DMS 273 treated with DMSO at 0.1 percent for 48 hours (cell line): ENCODE measurements at regions not wholly inside any gene's neighbourhood (a gene's known extent, or its start where the extent isn't known, plus 50 kb on each side); places are given as distances from the start of the nearest gene placed in this dataset.

Experiments
- DNase-seq: peaks from one replicate; lab custom pipeline; 2025; lab: John Stamatoyannopoulos, UW

GRCh38 chr5:84602371-84602771 lies 217.7 kb upstream of the EDIL3 start:
- DNase-seq = no peak

DNA sequence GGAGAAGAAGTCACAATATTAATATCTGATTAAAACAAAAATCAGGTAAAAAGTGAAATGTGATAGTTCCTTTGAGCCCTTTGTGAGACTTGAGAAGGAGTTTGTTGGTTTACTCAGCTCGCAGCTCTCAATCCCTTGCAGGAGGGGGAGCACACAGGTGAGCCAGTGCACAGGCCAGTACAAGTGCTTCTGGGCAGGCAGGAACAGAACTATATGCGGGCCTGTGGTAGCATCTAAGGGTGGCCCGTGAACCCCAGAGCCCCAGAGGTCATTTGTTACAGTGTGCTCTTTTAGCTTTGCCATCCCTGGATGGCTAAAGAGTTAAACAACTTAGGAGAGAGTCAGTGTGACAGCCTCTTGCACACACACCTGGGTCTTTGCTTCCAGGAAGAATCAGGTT lies 215.3 kb upstream of the EDIL3 start:
- DNase-seq = no peak

DNA sequence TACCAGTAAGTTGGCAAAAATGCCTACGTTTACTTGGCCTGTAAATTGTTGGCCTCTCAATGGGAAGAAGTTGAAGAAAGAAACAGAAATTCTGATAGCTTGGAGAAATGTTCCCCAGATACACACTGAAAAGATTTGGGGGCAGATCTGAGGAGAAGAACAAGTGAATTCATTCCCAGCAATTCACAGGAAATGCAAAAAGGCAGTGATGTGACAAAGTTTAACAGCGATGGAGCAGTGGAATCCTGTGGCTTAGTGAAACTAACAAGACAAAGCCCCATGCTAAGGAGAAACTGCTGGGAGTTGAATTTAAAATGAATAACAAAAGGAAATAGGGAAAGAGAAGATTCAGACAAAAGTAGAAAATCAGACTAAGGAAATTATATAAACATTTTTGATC lies 213.2 kb upstream of the EDIL3 start:
- DNase-seq = no peak

GRCh38 chr5:84590629-84591028 lies 205.9 kb upstream of the EDIL3 start:
- DNase-seq = no peak

DNA sequence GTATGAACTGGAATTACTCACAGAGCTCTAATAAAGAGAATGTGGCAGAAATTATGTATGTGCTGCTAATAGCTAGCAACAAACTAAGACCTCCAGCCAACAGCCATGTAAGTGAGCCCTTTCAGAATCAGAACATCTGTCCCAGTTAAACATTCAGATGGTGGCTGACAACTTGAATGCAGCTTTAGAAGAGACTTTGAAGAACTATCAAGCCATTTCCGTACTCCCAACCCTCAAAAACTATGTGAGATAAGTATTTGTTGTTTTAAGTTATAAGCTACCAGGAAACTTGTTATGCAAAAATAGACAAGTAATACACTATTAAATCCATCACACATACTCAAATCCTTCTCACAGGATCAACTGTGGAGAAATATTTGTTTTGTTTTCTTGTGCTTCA lies 205.2 kb upstream of the EDIL3 start:
- DNase-seq = peak; percentile 34

GRCh38 chr5:84585218-84585617 lies 200.5 kb upstream of the EDIL3 start:
- DNase-seq = no peak

DNA sequence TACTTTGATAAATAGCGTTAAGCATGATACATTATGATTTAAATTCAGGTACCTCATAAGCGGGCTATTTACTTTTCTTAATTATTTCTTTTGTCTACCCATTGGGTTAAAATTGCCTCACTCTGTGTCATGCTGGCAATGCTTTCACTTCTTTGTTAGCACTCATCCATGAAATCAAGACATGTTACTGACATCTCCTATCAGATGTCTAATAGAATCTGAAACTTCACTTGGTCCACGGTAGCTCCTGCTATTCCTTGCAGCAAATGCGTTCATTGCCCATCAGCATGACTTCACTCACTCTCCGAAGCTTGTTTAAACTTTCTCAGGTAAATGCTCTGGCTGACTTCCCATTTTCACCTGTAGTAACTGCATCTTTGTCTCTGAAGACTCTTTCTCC lies 193.5 kb upstream of the EDIL3 start:
- no peak for DNase-seq

GRCh38 chr5:84573017-84573712 lies 188.5 kb upstream of the EDIL3 start:
- DNase-seq = no peak

DNA sequence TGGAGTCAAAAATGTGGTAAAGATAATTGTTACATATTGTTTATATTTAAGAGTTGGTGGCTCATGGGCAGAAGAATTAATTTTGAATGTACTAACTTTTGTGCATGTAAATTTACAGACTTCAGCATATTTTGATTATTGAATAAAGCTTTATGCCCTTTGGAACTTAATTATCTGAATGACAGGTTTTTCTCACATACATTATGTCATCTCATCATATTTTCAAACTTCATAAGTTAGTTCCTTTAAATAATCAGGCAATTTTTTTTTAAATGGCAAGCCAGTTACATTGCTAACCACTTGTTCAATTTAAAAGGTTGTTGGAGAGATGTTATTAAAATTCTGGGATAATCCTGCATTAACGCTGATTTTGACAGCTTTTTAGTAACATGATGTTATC lies 184.6 kb upstream of the EDIL3 start:
- no peak for DNase-seq

- no peak for DNase-seq
These were observed 183.5 kb upstream of the EDIL3 start for GRCh38 chr5:84568171-84568570.

GRCh38 chr5:84565866-84566265 lies 181.2 kb upstream of the EDIL3 start:
- DNase-seq = no peak

DNA sequence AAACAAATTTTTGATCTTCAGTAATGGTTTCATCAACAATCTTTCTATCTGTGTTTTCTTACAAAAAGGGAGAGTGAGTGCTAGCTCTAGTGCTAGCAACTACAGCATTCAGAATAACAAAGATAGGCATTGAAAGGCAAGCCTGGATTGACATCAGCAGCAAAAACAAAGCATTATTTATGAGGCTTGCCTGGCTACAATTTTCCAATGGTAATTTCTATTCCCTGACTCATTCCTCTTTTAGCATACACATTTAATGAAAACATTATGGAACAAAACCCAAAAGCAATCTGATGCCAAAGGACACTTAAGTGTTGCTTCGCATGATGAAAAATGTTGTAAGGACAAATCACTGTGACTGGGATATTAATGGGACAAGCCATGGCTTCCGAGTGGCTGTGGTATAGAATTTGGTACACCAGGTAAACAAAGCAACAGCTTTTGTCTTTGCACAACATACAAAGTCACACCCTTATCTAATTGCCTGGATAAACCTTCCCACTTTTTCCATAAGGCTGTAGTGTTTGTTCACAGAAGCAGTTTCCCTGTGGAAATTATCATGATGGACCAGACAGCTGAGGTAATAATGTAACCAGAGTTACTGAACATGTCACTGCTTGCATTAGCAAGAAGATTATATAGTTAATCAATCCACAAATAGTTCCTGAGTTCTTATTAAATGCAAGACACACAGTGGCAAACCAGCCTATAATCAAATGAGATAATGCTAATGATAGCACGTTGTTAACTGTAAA lies 179.8 kb upstream of the EDIL3 start:
- DNase-seq = no peak

DNA sequence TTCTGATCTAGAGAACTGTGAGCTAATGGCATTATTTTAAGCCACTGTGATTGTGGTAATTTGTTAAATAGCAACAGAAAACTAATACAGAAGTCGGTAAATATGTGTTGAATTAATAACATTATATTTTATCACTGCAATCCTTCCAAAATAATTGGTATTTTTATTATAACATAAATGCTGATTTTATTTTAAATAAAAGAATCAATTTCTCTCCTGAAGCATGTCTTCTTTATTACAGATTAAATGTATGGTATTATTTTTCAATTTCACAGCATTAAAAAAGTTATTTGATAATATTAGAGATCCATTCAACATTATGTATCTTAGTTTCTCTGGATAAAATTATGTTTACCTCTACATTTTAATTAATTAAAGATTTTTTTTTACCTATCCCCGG lies 165.5 kb upstream of the EDIL3 start:
- no peak for DNase-seq

GRCh38 chr5:84549054-84549453 lies 164.4 kb upstream of the EDIL3 start:
- no peak for DNase-seq

DNA sequence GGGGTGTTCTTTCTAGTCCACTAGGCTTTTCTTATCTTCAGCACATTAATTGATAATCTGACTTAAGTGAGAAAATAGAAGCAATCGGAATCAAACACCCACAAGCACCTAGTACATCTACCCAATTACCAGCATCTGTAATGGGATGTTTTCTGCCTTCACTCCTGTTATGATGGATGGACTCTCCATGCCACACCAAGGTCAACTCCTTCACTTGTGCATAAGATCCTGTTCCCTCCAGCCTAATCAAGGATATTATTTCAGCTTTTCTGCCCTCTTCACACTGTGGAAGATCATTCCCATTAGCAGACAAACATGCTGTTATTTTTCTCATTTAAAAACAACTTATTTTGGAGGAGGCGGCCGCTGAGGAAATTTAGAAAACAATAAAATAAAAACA lies 162.0 kb upstream of the EDIL3 start:
- DNase-seq = no peak

GRCh38 chr5:84536797-84537196 lies 152.1 kb upstream of the EDIL3 start:
- DNase-seq = no peak

DNA sequence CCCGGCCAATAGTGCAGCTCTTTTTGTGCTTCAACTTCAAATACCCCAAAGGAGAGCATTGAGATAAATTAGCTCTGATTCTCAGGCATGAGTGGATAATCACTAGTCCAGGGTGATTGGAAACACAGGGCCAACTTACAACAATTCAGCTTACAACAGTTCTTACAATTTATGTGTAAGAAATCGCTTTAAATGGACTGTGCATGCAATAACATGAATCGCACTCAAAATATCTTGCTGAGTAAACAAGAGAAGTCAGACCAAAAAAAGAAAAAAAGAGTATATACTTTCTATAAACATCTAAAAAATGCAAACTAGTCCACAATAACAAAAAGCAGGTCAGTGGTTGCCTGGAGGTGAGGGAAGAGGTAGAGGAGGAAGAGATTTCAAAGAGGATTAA lies 150.6 kb upstream of the EDIL3 start:
- no peak for DNase-seq

DNA sequence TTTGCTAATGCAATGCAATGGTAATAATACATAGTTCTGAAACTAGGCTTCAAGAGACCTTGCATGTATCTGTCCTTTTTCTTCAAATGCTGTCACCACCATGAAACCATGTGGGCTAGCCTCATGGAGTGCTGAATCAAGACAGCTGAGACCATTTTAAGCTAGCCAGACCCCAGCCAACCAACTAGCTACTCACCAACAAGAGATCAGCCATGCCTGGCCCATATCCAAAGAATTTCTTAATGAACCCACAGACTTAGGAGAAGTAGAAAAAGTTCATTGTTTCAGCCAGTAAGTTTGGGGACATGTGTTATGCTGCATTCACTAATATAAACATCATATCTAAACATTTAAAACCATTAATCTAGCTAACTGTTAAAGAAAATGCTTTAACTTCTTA lies 139.8 kb upstream of the EDIL3 start:
- no peak for DNase-seq

DNA sequence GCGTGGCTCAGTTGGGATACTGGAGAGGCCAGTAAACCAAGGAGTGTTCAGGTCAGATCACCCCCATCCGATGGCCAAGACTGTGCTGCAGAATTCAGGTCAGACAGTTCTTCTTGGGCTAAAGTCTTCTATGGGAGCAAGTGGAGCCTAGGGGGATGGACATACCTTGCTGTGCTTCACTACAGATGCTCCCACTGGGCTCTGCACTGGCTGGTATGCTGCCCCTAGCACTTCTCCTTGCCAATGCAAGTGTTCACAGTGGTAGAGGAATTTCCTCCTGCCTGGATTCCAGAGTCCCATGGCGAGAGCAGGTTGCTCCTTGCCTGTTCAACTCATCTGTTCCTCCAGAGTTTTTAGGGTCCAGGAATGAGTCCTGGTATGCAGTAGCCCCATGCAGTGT lies 134.2 kb upstream of the EDIL3 start:
- DNase-seq = no peak

GRCh38 chr5:84518370-84518769 lies 133.7 kb upstream of the EDIL3 start:
- no peak for DNase-seq

DNA sequence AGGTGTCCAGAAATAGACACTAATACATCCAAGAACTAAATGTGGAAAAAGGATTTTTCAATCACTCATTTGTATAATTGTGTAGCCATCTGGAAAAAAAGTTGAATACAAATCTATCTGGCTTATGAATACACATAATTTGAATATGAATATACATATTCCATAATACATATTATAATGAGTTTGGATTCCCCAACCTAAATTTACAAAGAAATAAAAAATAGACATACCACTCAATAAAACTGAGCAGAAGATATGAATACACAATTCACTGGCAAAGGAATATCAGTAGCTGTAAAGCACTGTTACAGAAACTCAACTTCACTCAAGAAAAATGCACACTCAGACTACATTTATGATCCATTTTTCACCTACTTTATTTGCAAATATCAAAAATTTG lies 121.9 kb upstream of the EDIL3 start:
- DNase-seq = no peak

- no peak for DNase-seq
These were observed 109.8 kb upstream of the EDIL3 start for GRCh38 chr5:84494453-84494852.

DNA sequence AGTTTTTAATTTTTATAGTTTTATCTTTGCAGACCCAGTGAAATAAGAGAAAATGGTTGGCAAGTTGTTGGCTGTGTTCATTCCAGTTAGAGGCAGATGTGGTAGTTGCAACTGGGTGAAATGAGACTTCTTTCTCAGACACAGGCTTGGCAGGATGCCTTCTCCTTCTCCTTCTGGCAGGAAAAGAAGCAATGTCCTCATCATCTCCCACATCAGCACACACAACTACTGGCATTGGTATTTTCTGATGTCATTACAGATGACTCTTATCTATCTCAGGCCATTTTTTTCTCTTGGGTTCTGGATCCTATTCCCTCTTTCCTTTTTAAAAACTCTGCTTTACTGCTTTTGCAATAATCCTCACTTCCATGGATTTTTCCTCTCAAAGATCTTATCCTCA lies 103.3 kb upstream of the EDIL3 start:
- no peak for DNase-seq
